ENCODE measurements at regions not wholly inside any gene's neighbourhood (a gene's known extent, or its start where the extent isn't known, plus 50 kb on each side); places are given as distances from the start of the nearest gene placed in this dataset.

GRCh38 chr13:59588717-59589067 is 575.0 kb downstream of the DIAPH3 start:
- no peak for TF ChIP-seq CTCF (IDR thresholded peaks at IDR 0.05)
- no peak overlapping the region for H3K4me3 Mint-ChIP-seq
- H3K4me1 Mint-ChIP-seq (ENCODE audit: low read depth), result no peaks in the 10 kb centered on the region

GRCh38 chr13:59601993-59602392 is 561.7 kb downstream of the DIAPH3 start:
- intact Hi-C loops (cut with DNase I, micrococcal nuclease), result no loop called here

More at GRCh38 chr13:59588717-59589067, 575.0 kb downstream of the DIAPH3 start:
- ATAC-seq (ENCODE audit: poor library complexity) (no peak), DNase-seq (no peak)
- Histone ChIP-seq H3K4me3 (ENCODE audit: low read length) (no peak overlapping the region), H3K9me3 (ENCODE audit: control insufficient read depth in 1 of 2, insufficient read depth in 1 of 2, low read length in 2 of 2) (no peaks in the 10 kb centered on the region), H3K27me3 (ENCODE audit: control insufficient read depth in 1 of 2, insufficient read depth in 2 of 2, low read length in 2 of 2) (no peaks in the 10 kb centered on the region), H3K36me3 (ENCODE audit: insufficient read depth, low read length) (no peaks in the 10 kb centered on the region), H3K27ac (ENCODE audit: low read depth in 1 of 2, low read length in 2 of 2) (no peak overlapping the region), H3K4me1 (ENCODE audit: insufficient read depth, low read length) (no peaks in the 10 kb centered on the region)
- Mint-ChIP-seq H3K27me3 (peaks cover 16% of the 10 kb centered on the region), H3K27ac (no peak overlapping the region), H3K9me3 (no peaks in the 10 kb centered on the region), H3K36me3 (ENCODE audit: low read depth) (no peaks in the 10 kb centered on the region)
- intact Hi-C loops (cut with DNase I, micrococcal nuclease), result no loop called here
- ChIA-PET CTCF (no interaction called here), POLR2A (no interaction called here)

GRCh38 chr13:59603646-59604045 is 560.1 kb downstream of the DIAPH3 start:
- Mint-ChIP-seq H3K27me3 (peaks cover 14% of the 10 kb centered on the region), H3K4me1 (ENCODE audit: low read depth) (no peaks in the 10 kb centered on the region), H3K4me3 (no peak overlapping the region), H3K27ac (no peak overlapping the region), H3K36me3 (ENCODE audit: low read depth) (no peaks in the 10 kb centered on the region), H3K9me3 (peaks cover 8% of the 10 kb centered on the region)
- Histone ChIP-seq H3K9me3 (ENCODE audit: control insufficient read depth in 1 of 2, insufficient read depth in 1 of 2, low read length in 2 of 2) (no peaks in the 10 kb centered on the region), H3K27me3 (ENCODE audit: control insufficient read depth in 1 of 2, insufficient read depth in 2 of 2, low read length in 2 of 2) (peaks cover 0 to 3% of the 10 kb centered on the region in 2 experiments), H3K27ac (ENCODE audit: low read depth in 1 of 2, low read length in 2 of 2) (no peak overlapping the region), H3K36me3 (ENCODE audit: insufficient read depth, low read length) (no peaks in the 10 kb centered on the region), H3K4me1 (ENCODE audit: insufficient read depth, low read length) (no peaks in the 10 kb centered on the region), H3K4me3 (ENCODE audit: low read length) (no peak overlapping the region)
- ATAC-seq (ENCODE audit: poor library complexity) (no peak), DNase-seq (no peak)
- ChIA-PET CTCF (no interaction called here), POLR2A (no interaction called here)
- no peak for TF ChIP-seq CTCF (IDR thresholded peaks at IDR 0.05)
- intact Hi-C loops (cut with DNase I, micrococcal nuclease), result no loop called here

More at GRCh38 chr13:59601993-59602392, 561.7 kb downstream of the DIAPH3 start:
- POLR2A ChIA-PET, result no interaction called here
- ATAC-seq (ENCODE audit: poor library complexity) (no peak), DNase-seq (no peak)
- H3K27ac ChIP-seq (ENCODE audit: low read depth in 1 of 2, low read length in 2 of 2), result no peak overlapping the region
- H3K4me3 ChIP-seq (ENCODE audit: low read length), result no peak overlapping the region
- CTCF ChIA-PET, result no interaction called here
- peaks cover 0 to 3% of the 10 kb centered on the region in 2 experiments for H3K27me3 ChIP-seq (ENCODE audit: control insufficient read depth in 1 of 2, insufficient read depth in 2 of 2, low read length in 2 of 2)
- Mint-ChIP-seq H3K27ac (no peak overlapping the region), H3K4me1 (ENCODE audit: low read depth) (no peaks in the 10 kb centered on the region), H3K9me3 (peaks cover 8% of the 10 kb centered on the region), H3K27me3 (peaks cover 14% of the 10 kb centered on the region), H3K36me3 (ENCODE audit: low read depth) (no peaks in the 10 kb centered on the region), H3K4me3 (no peak overlapping the region)
- H3K9me3 ChIP-seq (ENCODE audit: control insufficient read depth in 1 of 2, insufficient read depth in 1 of 2, low read length in 2 of 2), result peaks cover 0 to 9% of the 10 kb centered on the region in 2 experiments
- no peak for TF ChIP-seq CTCF (IDR thresholded peaks at IDR 0.05)
- H3K36me3 ChIP-seq (ENCODE audit: insufficient read depth, low read length), result no peaks in the 10 kb centered on the region
- no peaks in the 10 kb centered on the region for H3K4me1 ChIP-seq (ENCODE audit: insufficient read depth, low read length)

Measured in CD4-positive, alpha-beta T cell (primary cell).